ENCODE measurements at regions not wholly inside any gene's neighbourhood (a gene's known extent, or its start where the extent isn't known, plus 50 kb on each side); places are given as distances from the start of the nearest gene placed in this dataset.

DNA sequence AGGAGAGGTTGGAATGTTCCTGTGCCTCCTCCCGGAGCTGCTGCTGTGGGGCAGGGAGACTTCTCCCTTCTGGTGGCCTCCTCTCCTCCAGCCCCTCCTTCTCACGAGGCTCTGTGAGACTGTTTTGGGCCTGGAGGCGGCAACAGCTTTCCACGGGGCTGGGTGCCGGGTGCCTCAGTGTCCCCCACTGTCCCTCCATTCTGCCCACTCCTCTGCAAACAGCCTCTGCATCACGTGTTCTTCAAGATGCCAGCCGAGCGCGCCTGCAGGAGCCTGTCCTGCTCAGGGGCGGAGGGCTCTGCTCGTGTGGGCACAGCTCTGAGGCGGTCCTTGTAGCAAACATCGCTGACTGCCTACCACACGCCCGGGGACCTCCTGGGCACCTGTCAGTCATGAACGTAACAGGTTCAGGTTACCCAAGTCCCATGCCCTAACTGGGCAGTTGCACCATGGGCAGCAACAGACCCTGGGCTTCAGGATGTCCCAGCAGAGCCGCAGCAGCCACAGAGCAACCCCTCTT, 70.8 kb downstream of the RRM2 start:
- no peaks in the 10 kb centered on the region for H3K4me1 ChIP-seq
- in situ Hi-C loops (cut with MboI; ENCODE audit: low pct_ligation_motif_present in 1 of 4, low pct_unique_long_range_greater_than_20kb in 1 of 4, low sequenced_read_pairs in 3 of 4): no loop called here
- H3K4me3 ChIP-seq: no peak overlapping the region
- TF ChIP-seq, protein P1, sequence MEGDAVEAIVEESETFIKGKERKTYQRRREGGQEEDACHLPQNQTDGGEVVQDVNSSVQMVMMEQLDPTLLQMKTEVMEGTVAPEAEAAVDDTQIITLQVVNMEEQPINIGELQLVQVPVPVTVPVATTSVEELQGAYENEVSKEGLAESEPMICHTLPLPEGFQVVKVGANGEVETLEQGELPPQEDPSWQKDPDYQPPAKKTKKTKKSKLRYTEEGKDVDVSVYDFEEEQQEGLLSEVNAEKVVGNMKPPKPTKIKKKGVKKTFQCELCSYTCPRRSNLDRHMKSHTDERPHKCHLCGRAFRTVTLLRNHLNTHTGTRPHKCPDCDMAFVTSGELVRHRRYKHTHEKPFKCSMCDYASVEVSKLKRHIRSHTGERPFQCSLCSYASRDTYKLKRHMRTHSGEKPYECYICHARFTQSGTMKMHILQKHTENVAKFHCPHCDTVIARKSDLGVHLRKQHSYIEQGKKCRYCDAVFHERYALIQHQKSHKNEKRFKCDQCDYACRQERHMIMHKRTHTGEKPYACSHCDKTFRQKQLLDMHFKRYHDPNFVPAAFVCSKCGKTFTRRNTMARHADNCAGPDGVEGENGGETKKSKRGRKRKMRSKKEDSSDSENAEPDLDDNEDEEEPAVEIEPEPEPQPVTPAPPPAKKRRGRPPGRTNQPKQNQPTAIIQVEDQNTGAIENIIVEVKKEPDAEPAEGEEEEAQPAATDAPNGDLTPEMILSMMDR (IDR thresholded peaks at IDR 0.05): no peak
- TF ChIP-seq EP300 (IDR thresholded peaks at IDR 0.05; ENCODE audit: low read depth): no peak
- no peak for TF ChIP-seq POLR2A (IDR thresholded peaks at IDR 0.05)
- no peak for TF ChIP-seq POLR2AphosphoS5 (IDR thresholded peaks at IDR 0.05)
- intact Hi-C loops (cut with DNase I; ENCODE audit: low total_unique reads): no loop called here
- no peaks in the 10 kb centered on the region for H3K9me3 ChIP-seq
- no peak overlapping the region for H3K27ac ChIP-seq
- H3K36me3 ChIP-seq: no peaks in the 10 kb centered on the region
- H3K27me3 ChIP-seq: no peaks in the 10 kb centered on the region
- 93% methylated on average over 13 of the region's 17 CpGs; no CpG with 5 or more reads in 1 of the 2 donors for WGBS, 2 donors (ENCODE audit: low coverage in 1 of 2)
- no peak for DNase-seq

DNA sequence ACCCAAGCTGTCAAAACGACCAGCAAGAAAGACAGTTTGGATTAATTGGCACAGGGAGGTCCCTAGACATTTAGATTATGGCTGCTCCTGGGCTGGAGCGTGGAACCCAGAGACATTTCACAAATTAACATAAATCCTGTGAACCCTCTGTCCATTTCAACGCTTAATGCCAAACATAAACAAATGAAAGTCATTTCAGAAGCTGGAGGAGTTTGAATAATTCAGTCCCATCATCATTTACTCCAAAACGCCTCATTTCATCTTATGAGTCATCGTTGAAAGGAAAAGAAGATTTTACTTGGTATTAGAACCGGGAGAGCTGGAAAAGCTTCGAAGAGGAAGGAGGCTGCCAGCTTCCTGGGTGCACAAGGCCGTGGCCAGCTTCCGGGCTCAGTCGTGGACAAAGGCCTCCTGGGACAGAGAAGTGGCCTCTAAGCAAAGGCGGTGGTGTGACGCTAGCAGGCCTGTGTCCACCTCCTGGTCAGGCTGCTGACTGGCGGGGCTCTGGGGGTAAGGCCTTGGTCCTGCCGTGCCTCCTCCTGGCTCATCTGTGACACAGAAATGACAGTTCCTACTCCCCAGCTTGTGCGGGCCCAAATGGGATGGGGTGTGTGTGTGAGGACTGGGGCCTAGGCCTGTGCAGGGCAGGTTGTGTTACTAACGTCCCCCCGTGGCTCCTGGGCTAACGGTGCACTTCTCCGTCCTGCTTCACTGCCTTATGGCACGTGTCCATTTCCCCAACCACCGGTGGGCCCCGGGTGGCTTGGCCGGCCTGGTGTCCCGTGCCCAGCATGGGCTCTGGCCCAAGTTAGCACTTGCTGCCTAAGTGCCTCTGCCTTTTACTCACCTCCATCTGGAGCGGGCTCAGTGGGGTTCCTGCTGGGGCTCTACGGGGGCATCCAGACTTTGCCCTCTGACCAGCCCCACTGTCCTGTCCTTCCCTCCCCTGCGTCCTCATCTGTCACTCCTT, 71.6 kb downstream of the RRM2 start:
- Histone ChIP-seq H3K27me3 (no peaks in the 10 kb centered on the region), H3K27ac (no peak overlapping the region), H3K4me3 (no peak overlapping the region), H3K9me3 (no peaks in the 10 kb centered on the region), H3K4me1 (no peaks in the 10 kb centered on the region), H3K36me3 (no peaks in the 10 kb centered on the region)
- in situ Hi-C loops (cut with MboI; ENCODE audit: low pct_ligation_motif_present in 1 of 4, low pct_unique_long_range_greater_than_20kb in 1 of 4, low sequenced_read_pairs in 3 of 4): no loop called here
- WGBS, 2 donors (ENCODE audit: low coverage in 1 of 2): 78 to 79% methylated on average over 5 to 27 of the region's 27 CpGs
- no peak for DNase-seq
- TF ChIP-seq, protein P1 (IDR thresholded peaks at IDR 0.05): no peak
- TF ChIP-seq EP300 (IDR thresholded peaks at IDR 0.05; ENCODE audit: low read depth) (no peak), POLR2AphosphoS5 (IDR thresholded peaks at IDR 0.05) (no peak), POLR2A (IDR thresholded peaks at IDR 0.05) (no peak)
- intact Hi-C loops (cut with DNase I; ENCODE audit: low total_unique reads): no loop called here

DNA sequence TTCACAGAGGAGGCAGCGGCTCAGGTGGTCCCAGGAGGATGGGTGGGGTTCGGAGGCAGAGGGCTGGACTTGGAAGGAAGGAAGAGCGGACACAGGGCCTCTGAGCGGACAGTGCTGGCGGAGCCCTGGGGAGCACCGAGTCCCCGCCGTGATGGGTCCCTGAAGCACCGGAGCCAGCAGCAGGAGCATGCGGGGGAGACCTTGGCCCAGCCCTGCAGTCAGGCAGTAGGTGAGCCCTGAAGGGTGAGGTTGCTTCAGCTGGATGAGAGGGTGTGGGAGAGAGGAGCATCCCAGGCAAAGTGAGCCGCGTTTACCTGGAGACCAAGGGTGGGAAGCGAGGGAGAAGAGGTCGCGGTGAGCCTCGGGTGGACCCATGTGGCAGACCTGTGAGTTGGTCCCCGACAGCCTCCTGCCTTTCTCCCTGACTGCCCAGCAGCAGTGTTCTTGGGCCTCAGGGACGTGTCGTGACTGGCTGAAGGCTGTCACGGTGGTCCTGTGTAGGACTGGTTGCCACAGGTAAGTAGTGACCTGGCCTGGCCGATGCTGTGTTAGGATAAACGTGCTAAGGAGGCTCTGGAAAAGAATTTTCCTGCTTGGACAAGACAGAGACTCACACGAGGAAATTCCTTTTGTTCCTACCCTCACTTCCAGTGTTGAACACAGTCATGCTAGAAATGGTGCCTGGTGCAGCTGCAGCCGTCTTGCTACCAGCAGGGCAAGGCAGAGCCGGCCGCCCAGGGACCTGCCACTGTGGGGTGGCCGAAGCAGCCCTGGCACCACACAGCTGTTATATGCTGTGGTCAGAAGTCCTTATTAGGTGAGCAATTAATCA, 73.0 kb downstream of the RRM2 start:
- no peak overlapping the region for H3K4me3 ChIP-seq
- H3K36me3 ChIP-seq: no peaks in the 10 kb centered on the region
- intact Hi-C loops (cut with DNase I; ENCODE audit: low total_unique reads): no loop called here
- H3K9me3 ChIP-seq: no peaks in the 10 kb centered on the region
- no peaks in the 10 kb centered on the region for H3K4me1 ChIP-seq
- no peak for DNase-seq
- in situ Hi-C loops (cut with MboI; ENCODE audit: low pct_ligation_motif_present in 1 of 4, low pct_unique_long_range_greater_than_20kb in 1 of 4, low sequenced_read_pairs in 3 of 4): no loop called here
- no peaks in the 10 kb centered on the region for H3K27me3 ChIP-seq
- no peak overlapping the region for H3K27ac ChIP-seq
- no peak for TF ChIP-seq EP300 (IDR thresholded peaks at IDR 0.05; ENCODE audit: low read depth)
- TF ChIP-seq POLR2A (IDR thresholded peaks at IDR 0.05): no peak
- no peak for TF ChIP-seq POLR2AphosphoS5 (IDR thresholded peaks at IDR 0.05)
- TF ChIP-seq, protein P1 (IDR thresholded peaks at IDR 0.05): no peak
- 94 to 95% methylated on average over 8 to 27 of the region's 27 CpGs for WGBS, 2 donors (ENCODE audit: low coverage in 1 of 2)
